SK-N-SH (cell line): ENCODE measurements at regions not wholly inside any gene's neighbourhood (a gene's known extent, or its start where the extent isn't known, plus 50 kb on each side); places are given as distances from the start of the nearest gene placed in this dataset.

Experiments used
- CHD2 ChIP-seq: fragments of 150-350 bp; IDR thresholded peaks from 2 replicates; pipeline ENCODE4 v1.6.1; 2018; ENCODE audit warnings: low read length; ENCODE audit not compliant: partially characterized antibody
- CTCF ChIP-seq: fragments of 200-600 bp; sonication (generic); IDR thresholded peaks from 2 replicates; pipeline ENCODE4 v1.6.1; 2017; ENCODE audit warnings: antibody characterized with exemption, mild to moderate bottlenecking, moderate library complexity
- JUND ChIP-seq: IDR thresholded peaks from 2 replicates; pipeline ENCODE4 v1.4.0; 2012
- NFIC ChIP-seq: IDR thresholded peaks from 2 replicates; pipeline ENCODE4 v1.4.0; 2012; ENCODE audit warnings: borderline replicate concordance
- POLR2AphosphoS5 ChIP-seq: IDR thresholded peaks from 2 replicates; pipeline ENCODE4 v1.6.1; 2012; ENCODE audit warnings: low read depth, low read length
- RAD21 ChIP-seq: IDR thresholded peaks from 2 replicates; pipeline ENCODE4 v1.6.1; 2012; ENCODE audit warnings: mild to moderate bottlenecking, low read length
- RCOR1 ChIP-seq: fragments of 150-350 bp; IDR thresholded peaks from 2 replicates; pipeline ENCODE4 v1.6.1; 2017; ENCODE audit warnings: antibody characterized with exemption, low read length
- RXRA ChIP-seq: IDR thresholded peaks from 2 replicates; pipeline ENCODE4 v1.4.0; 2012; ENCODE audit warnings: low read depth, mild to moderate bottlenecking, borderline replicate concordance
- SIN3A ChIP-seq: IDR thresholded peaks from 2 replicates; pipeline ENCODE4 v1.6.1; 2012; ENCODE audit warnings: low read depth, mild to moderate bottlenecking, low read length, moderate library complexity, borderline replicate concordance
- SMC3 ChIP-seq: IDR thresholded peaks from 2 replicates; pipeline ENCODE4 v1.6.1; 2012; ENCODE audit warnings: low read depth, low read length, improper control_type of control experiment
- YY1 ChIP-seq: IDR thresholded peaks from 2 replicates; pipeline ENCODE4 v1.4.0; 2012; ENCODE audit warnings: low read depth, mild to moderate bottlenecking
- TF ChIP-seq, protein P1 (sequence below): IDR thresholded peaks from 2 replicates; pipeline ENCODE4 v1.6.1; 2012; ENCODE audit warnings: mild to moderate bottlenecking, low read depth, low read length, moderate library complexity

GRCh38 chr3:66931291-66931690 lies 66.8 kb upstream of the KBTBD8 start:
- TF ChIP-seq YY1 (no peak), CHD2 (no peak), CTCF (no peak), POLR2AphosphoS5 (no peak), RCOR1 (no peak), RAD21 (no peak), NFIC (no peak), SIN3A (no peak), JUND (no peak), RXRA (no peak), SMC3 (no peak)
- TF ChIP-seq, protein P1, sequence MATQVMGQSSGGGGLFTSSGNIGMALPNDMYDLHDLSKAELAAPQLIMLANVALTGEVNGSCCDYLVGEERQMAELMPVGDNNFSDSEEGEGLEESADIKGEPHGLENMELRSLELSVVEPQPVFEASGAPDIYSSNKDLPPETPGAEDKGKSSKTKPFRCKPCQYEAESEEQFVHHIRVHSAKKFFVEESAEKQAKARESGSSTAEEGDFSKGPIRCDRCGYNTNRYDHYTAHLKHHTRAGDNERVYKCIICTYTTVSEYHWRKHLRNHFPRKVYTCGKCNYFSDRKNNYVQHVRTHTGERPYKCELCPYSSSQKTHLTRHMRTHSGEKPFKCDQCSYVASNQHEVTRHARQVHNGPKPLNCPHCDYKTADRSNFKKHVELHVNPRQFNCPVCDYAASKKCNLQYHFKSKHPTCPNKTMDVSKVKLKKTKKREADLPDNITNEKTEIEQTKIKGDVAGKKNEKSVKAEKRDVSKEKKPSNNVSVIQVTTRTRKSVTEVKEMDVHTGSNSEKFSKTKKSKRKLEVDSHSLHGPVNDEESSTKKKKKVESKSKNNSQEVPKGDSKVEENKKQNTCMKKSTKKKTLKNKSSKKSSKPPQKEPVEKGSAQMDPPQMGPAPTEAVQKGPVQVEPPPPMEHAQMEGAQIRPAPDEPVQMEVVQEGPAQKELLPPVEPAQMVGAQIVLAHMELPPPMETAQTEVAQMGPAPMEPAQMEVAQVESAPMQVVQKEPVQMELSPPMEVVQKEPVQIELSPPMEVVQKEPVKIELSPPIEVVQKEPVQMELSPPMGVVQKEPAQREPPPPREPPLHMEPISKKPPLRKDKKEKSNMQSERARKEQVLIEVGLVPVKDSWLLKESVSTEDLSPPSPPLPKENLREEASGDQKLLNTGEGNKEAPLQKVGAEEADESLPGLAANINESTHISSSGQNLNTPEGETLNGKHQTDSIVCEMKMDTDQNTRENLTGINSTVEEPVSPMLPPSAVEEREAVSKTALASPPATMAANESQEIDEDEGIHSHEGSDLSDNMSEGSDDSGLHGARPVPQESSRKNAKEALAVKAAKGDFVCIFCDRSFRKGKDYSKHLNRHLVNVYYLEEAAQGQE = no peak
